OCI-LY7 (cell line): ENCODE measurements at regions not wholly inside any gene's neighbourhood (a gene's known extent, or its start where the extent isn't known, plus 50 kb on each side); places are given as distances from the start of the nearest gene placed in this dataset.
"Not testable (repeated sequence)": the region's sequence is repeated elsewhere in the genome, so short reads cannot be mapped to it uniquely, and the experiment has no call there.

Source experiments
- BruUV-seq: library from RNA; stranded (reverse); fragments of 400-500 nt; replicated peaks from 2 replicates; lab custom pipeline; 2021; lab: Mats Ljungman, UMichigan
- CTCF ChIA-PET: fragments of 300-600 bp; sonication (Branson Sonifier 250); formaldehyde crosslinking; loops from one replicate; lab custom pipeline; 2022; ENCODE audit warnings: antibody characterized with exemption; ENCODE audit not compliant: unreplicated experiment; lab: Charles Lee
- POLR2A ChIA-PET: fragments of 300-600 bp; sonication (Branson Sonifier 250); formaldehyde crosslinking; loops from one replicate; lab custom pipeline; 2022; ENCODE audit warnings: antibody characterized with exemption; lab: Charles Lee
- DNase-seq: peaks from one replicate; pipeline ENCODE4 v3.0.0-alpha.2; 2015; ENCODE audit warnings: low spot score
- H2AFZ ChIP-seq: fragments of 200-600 bp; sonication (generic), shearing (Covaris generic); 2 replicates; pipeline ENCODE4 v1.6.1; 2014; ENCODE audit warnings: mild to moderate bottlenecking, antibody characterized with exemption, low read length, moderate library complexity
- H3K27ac ChIP-seq: fragments of 200-600 bp; sonication (generic); 2 replicates; pipeline ENCODE4 v1.5.1; 2014; ENCODE audit warnings: mixed run types, low read depth, mild to moderate bottlenecking, moderate library complexity, low read length, inconsistent platforms; ENCODE audit not compliant: poor library complexity, severe bottlenecking
- H3K36me3 ChIP-seq: fragments of 200-600 bp; sonication (generic); 2 replicates; pipeline ENCODE4 v1.6.1; 2014; ENCODE audit warnings: mild to moderate bottlenecking, antibody characterized with exemption, low read length, moderate library complexity, mixed read lengths; ENCODE audit not compliant: insufficient read depth
- H3K4me1 ChIP-seq: fragments of 200-600 bp; sonication (generic); 2 replicates; pipeline ENCODE4 v1.5.1; 2014; ENCODE audit warnings: mild to moderate bottlenecking, low read length; ENCODE audit not compliant: insufficient read depth, poor library complexity, severe bottlenecking
- H3K4me2 ChIP-seq: fragments of 200-600 bp; sonication (generic); 2 replicates; pipeline ENCODE4 v1.6.1; 2014; ENCODE audit warnings: mild to moderate bottlenecking, low read length
- H3K4me3 ChIP-seq: fragments of 200-600 bp; sonication (generic); 2 replicates; pipeline ENCODE4 v1.5.1; 2014; ENCODE audit warnings: mild to moderate bottlenecking, low read depth, low read length; ENCODE audit not compliant: poor library complexity, severe bottlenecking
- H3K79me2 ChIP-seq: fragments of 200-600 bp; sonication (generic); 2 replicates; pipeline ENCODE4 v1.6.1; 2016; ENCODE audit warnings: low read depth, mild to moderate bottlenecking, low read length, moderate library complexity, mixed read lengths; ENCODE audit not compliant: insufficient read depth
- H3K9me2 ChIP-seq: fragments of 200-600 bp; sonication (generic); 2 replicates; pipeline ENCODE4 v1.6.1; 2016; ENCODE audit warnings: mild to moderate bottlenecking, low read length, mixed read lengths; ENCODE audit not compliant: insufficient read depth
- H3K9me3 ChIP-seq: fragments of 200-600 bp; sonication (generic); 2 replicates; pipeline ENCODE4 v1.6.1; 2014; ENCODE audit warnings: mild to moderate bottlenecking, mixed run types, low read length, mixed read lengths
- H4K20me1 ChIP-seq: fragments of 200-600 bp; sonication (generic); 2 replicates; pipeline ENCODE4 v1.6.1; 2014; ENCODE audit warnings: mild to moderate bottlenecking, antibody characterized with exemption, low read length, moderate library complexity, mixed read lengths; ENCODE audit not compliant: insufficient read depth
- CTCF ChIP-seq: fragments of 200-600 bp; sonication (generic); conservative IDR thresholded peaks from 2 replicates; pipeline ENCODE4 v1.5.1; 2014; ENCODE audit warnings: mild to moderate bottlenecking, antibody characterized with exemption, low read length, moderate library complexity, mixed read lengths
- EZH2phosphoT487 ChIP-seq: fragments of 200-600 bp; sonication (generic); IDR thresholded peaks from 2 replicates; pipeline ENCODE4 v1.6.1; 2018; ENCODE audit warnings: low read depth, borderline replicate concordance, mild to moderate bottlenecking, mixed run types, antibody characterized with exemption, low read length, moderate library complexity, mixed read lengths
- intact Hi-C: fragments of 100-400 bp; cut with micrococcal nuclease; formaldehyde crosslinking; loops from one replicate; pipeline ENCODE4 v1.10.0; 2022; ENCODE audit not compliant: unreplicated experiment

GRCh38 chr18:61628085-61628484, 264.7 kb downstream of the RNF152 start:
- no peaks in the 10 kb centered on the region for H3K36me3 ChIP-seq
- H2AFZ ChIP-seq: no peak overlapping the region
- no peaks in the 10 kb centered on the region for H4K20me1 ChIP-seq
- no peak overlapping the region for H3K4me3 ChIP-seq
- TF ChIP-seq CTCF (no peak), EZH2phosphoT487 (no peak)
- no peaks in the 10 kb centered on the region for H3K4me1 ChIP-seq
- H3K4me2 ChIP-seq: no peak overlapping the region
- no peaks in the 10 kb centered on the region for H3K9me3 ChIP-seq
- ChIA-PET POLR2A (interaction anchor here (0.9 kb wide), 1 partner anchor 18 kb away, joined by 3 read pairs; no protein-coding TSS in a partner anchor), CTCF (no interaction called here)
- H3K9me2 ChIP-seq: no peaks in the 10 kb centered on the region
- intact Hi-C loops: no loop called here
- H3K27ac ChIP-seq: no peak overlapping the region
- no peak for DNase-seq
- BruUV-seq: no TSS peak
- no peaks in the 10 kb centered on the region for H3K79me2 ChIP-seq

GRCh38 chr18:61624631-61625030, 268.2 kb downstream of the RNF152 start:
- H3K4me2 ChIP-seq, intact Hi-C loops, H3K27ac ChIP-seq, H3K4me1 ChIP-seq, H3K4me3 ChIP-seq, H3K36me3 ChIP-seq, BruUV-seq, CTCF ChIA-PET, H4K20me1 ChIP-seq, H2AFZ ChIP-seq, H3K79me2 ChIP-seq, DNase-seq, H3K9me3 ChIP-seq, H3K9me2 ChIP-seq: not testable (repeated sequence)
- POLR2A ChIA-PET: interaction anchor here (0.7 kb wide), 1 partner anchor 47 kb away, joined by 5 read pairs; no protein-coding TSS in a partner anchor

- H4K20me1 ChIP-seq: no peaks in the 10 kb centered on the region
- H2AFZ ChIP-seq: no peak overlapping the region
- BruUV-seq: no TSS peak
- intact Hi-C loops: no loop called here
- ChIA-PET POLR2A (interaction anchor here (0.6 kb wide), 1 partner anchor 258 kb away, joined by 3 read pairs; no protein-coding TSS in a partner anchor), CTCF (no interaction called here)
- H3K4me3 ChIP-seq: no peak overlapping the region
- H3K79me2 ChIP-seq: no peaks in the 10 kb centered on the region
- H3K9me3 ChIP-seq: no peaks in the 10 kb centered on the region
- H3K9me2 ChIP-seq: no peaks in the 10 kb centered on the region
- H3K4me1 ChIP-seq: no peaks in the 10 kb centered on the region
- no peak overlapping the region for H3K4me2 ChIP-seq
- H3K27ac ChIP-seq: no peak overlapping the region
- no peak for DNase-seq
- no peak for TF ChIP-seq EZH2phosphoT487
- no peak for TF ChIP-seq CTCF
- H3K36me3 ChIP-seq: no peaks in the 10 kb centered on the region
Observed at GRCh38 chr18:61619783-61620182, 273.0 kb downstream of the RNF152 start.
